Uterus (tissue), 3 donors: ENCODE measurements at regions not wholly inside any gene's neighbourhood (a gene's known extent, or its start where the extent isn't known, plus 50 kb on each side); places are given as distances from the start of the nearest gene placed in this dataset.

Experiments used
- DNase-seq, 2 donors: peaks; one replicate each; pipeline ENCODE4 v3.0.0-alpha.2; 2019 to 2020
- H3K27ac ChIP-seq, 2 donors: fragments of 200-600 bp; sonication (generic); 1 replicate in 1 of 2; 2 replicates in 1 of 2; pipeline ENCODE4 v1.5.1; 2016 to 2018
- H3K27me3 ChIP-seq, 2 donors: fragments of 200-600 bp; sonication (generic); one replicate each; pipeline ENCODE4 v1.5.1; 2018 to 2019; ENCODE audit warnings: control low read depth in 1 of 2
- H3K36me3 ChIP-seq, 2 donors: fragments of 200-600 bp; sonication (generic); one replicate each; pipeline ENCODE4 v1.5.1; 2019; ENCODE audit warnings: control low read depth in 1 of 2
- H3K4me1 ChIP-seq, 2 donors: fragments of 200-600 bp; sonication (generic); one replicate each; pipeline ENCODE4 v1.5.1; 2018 to 2019; ENCODE audit warnings: control low read depth in 1 of 2
- H3K4me3 ChIP-seq, 2 donors: fragments of 200-600 bp; sonication (generic); 1 replicate in 1 of 2; 2 replicates in 1 of 2; pipeline ENCODE4 v1.5.1; 2018 to 2019; ENCODE audit warnings: mild to moderate bottlenecking in 1 of 2
- H3K9me3 ChIP-seq, 2 donors: fragments of 200-600 bp; sonication (generic); one replicate each; pipeline ENCODE4 v1.5.1; 2019; ENCODE audit warnings: control low read depth in 1 of 2
- CTCF ChIP-seq, 4 experiments: fragments of 200-600 bp in 2 of 4; fragments of 450-650 bp in 2 of 4; sonication (generic) in 2 of 4; IDR thresholded peaks; one replicate each; pipeline ENCODE4 v1.5.1; 2016 to 2019; ENCODE audit warnings: antibody characterized with exemption in 4 of 4, mild to moderate bottlenecking in 2 of 4, moderate library complexity in 1 of 4
- POLR2A ChIP-seq, 2 donors: fragments of 450-650 bp; IDR thresholded peaks; one replicate each; pipeline ENCODE4 v1.6.1; 2016; ENCODE audit warnings: antibody characterized with exemption in 2 of 2, mild to moderate bottlenecking in 1 of 2, moderate library complexity in 1 of 2
- intact Hi-C: fragments of 100-400 bp; cut with DNase I; formaldehyde crosslinking; loops from one replicate; pipeline ENCODE4 v1.15.1; 2023; ENCODE audit warnings: low total_unique reads
- donor health status: DM: yes; HTN: yes; CAD: no.

- intact Hi-C loops: no loop called here
- no peak overlapping the region for H3K4me3 ChIP-seq
- H3K9me3 ChIP-seq: no peaks in the 10 kb centered on the region
- DNase-seq: no peak
- no peak overlapping the region for H3K27ac ChIP-seq
- H3K4me1 ChIP-seq: no peaks in the 10 kb centered on the region
- no peaks in the 10 kb centered on the region for H3K36me3 ChIP-seq
- H3K27me3 ChIP-seq: no peaks in the 10 kb centered on the region
- no peak for TF ChIP-seq CTCF (IDR thresholded peaks at IDR 0.05)
- TF ChIP-seq POLR2A (IDR thresholded peaks at IDR 0.05): no peak
These were observed 471.2 kb downstream of the NR2F2 start for GRCh38 chr15:96801576-96802150.

- Histone ChIP-seq H3K36me3 (no peaks in the 10 kb centered on the region), H3K27me3 (no peaks in the 10 kb centered on the region), H3K4me1 (no peaks in the 10 kb centered on the region), H3K27ac (no peak overlapping the region), H3K9me3 (no peaks in the 10 kb centered on the region), H3K4me3 (no peak overlapping the region)
- intact Hi-C loops: no loop called here
- no peak for DNase-seq
- TF ChIP-seq POLR2A (IDR thresholded peaks at IDR 0.05) (no peak), CTCF (IDR thresholded peaks at IDR 0.05) (no peak)
These were observed 472.2 kb downstream of the NR2F2 start for GRCh38 chr15:96802611-96803255.

GRCh38 chr15:96804754-96805153 is 474.3 kb downstream of the NR2F2 start:
- DNase-seq: no peak
- no peak overlapping the region for H3K4me3 ChIP-seq
- no peak overlapping the region for H3K27ac ChIP-seq
- H3K27me3 ChIP-seq: no peaks in the 10 kb centered on the region
- TF ChIP-seq POLR2A (IDR thresholded peaks at IDR 0.05) (no peak), CTCF (IDR thresholded peaks at IDR 0.05) (no peak)
- intact Hi-C loops: no loop called here
- H3K4me1 ChIP-seq: no peaks in the 10 kb centered on the region
- no peaks in the 10 kb centered on the region for H3K9me3 ChIP-seq
- no peaks in the 10 kb centered on the region for H3K36me3 ChIP-seq

GRCh38 chr15:96807361-96807760 is 476.9 kb downstream of the NR2F2 start:
- TF ChIP-seq CTCF (IDR thresholded peaks at IDR 0.05) (no peak), POLR2A (IDR thresholded peaks at IDR 0.05) (no peak)
- Histone ChIP-seq H3K27me3 (no peaks in the 10 kb centered on the region), H3K36me3 (no peaks in the 10 kb centered on the region), H3K4me3 (no peak overlapping the region), H3K9me3 (no peaks in the 10 kb centered on the region), H3K4me1 (no peaks in the 10 kb centered on the region), H3K27ac (no peak overlapping the region)
- intact Hi-C loops: no loop called here
- DNase-seq: no peak

GRCh38 chr15:96817900-96818299 is 487.4 kb downstream of the NR2F2 start:
- TF ChIP-seq POLR2A (IDR thresholded peaks at IDR 0.05): no peak
- TF ChIP-seq CTCF (IDR thresholded peaks at IDR 0.05): no peak
- H3K27me3 ChIP-seq: no peaks in the 10 kb centered on the region
- no peak overlapping the region for H3K27ac ChIP-seq
- H3K4me1 ChIP-seq: no peaks in the 10 kb centered on the region
- H3K9me3 ChIP-seq: no peaks in the 10 kb centered on the region
- H3K4me3 ChIP-seq: no peak overlapping the region
- intact Hi-C loops: no loop called here
- DNase-seq: no peak
- no peaks in the 10 kb centered on the region for H3K36me3 ChIP-seq
